SK-N-SH (cell line): ENCODE measurements at regions not wholly inside any gene's neighbourhood (a gene's known extent, or its start where the extent isn't known, plus 50 kb on each side); places are given as distances from the start of the nearest gene placed in this dataset.

Source experiments
- CTCF ChIA-PET: fragments of 300-600, 350-600 bp; formaldehyde crosslinking; extraction: SDS; loops from one replicate; lab custom pipeline; 2021; lab: Yijun Ruan, JAX
- POLR2A ChIA-PET: fragments of 350-600 bp; sonication (Branson Sonifier 250); formaldehyde crosslinking; extraction: SDS; loops from one replicate; lab custom pipeline; 2020; ENCODE audit warnings: antibody characterized with exemption, inconsistent platforms; lab: Yijun Ruan, JAX
- DNase-seq: peaks from one replicate; pipeline ENCODE4 v3.0.0; 2012
- H2AFZ ChIP-seq: fragments of 200-600 bp; sonication (generic); 2 replicates; pipeline ENCODE4 v1.8.1; 2016; ENCODE audit warnings: antibody characterized with exemption, mild to moderate bottlenecking, low read depth
- H3F3A ChIP-seq: fragments of 200-600 bp; sonication (generic); replicated peaks from 2 replicates; pipeline ENCODE3; 2016; ENCODE audit warnings: antibody characterized with exemption, mild to moderate bottlenecking; ENCODE audit not compliant: insufficient read depth
- H3K27ac ChIP-seq, 2 experiments: fragments of 200-500 bp in 1 of 2; fragments of 200-600 bp in 1 of 2; sonication (Bioruptor generic) in 1 of 2; sonication (generic), shearing (Covaris generic) in 1 of 2; 2 replicates each; pipeline versions ENCODE4 v1.5.1 to v1.6.1; 2014 to 2016; ENCODE audit warnings: low read depth in 2 of 2, inconsistent platforms in 1 of 2, low read length in 1 of 2, mild to moderate bottlenecking in 1 of 2, mixed read lengths in 1 of 2
- H3K27me3 ChIP-seq: fragments of 200-600 bp; sonication (generic), shearing (Covaris generic); 2 replicates; pipeline ENCODE4 v1.6.1; 2016; ENCODE audit warnings: mixed run types; ENCODE audit not compliant: insufficient read depth
- H3K36me3 ChIP-seq, 2 experiments: fragments of 200-500 bp in 1 of 2; fragments of 200-600 bp in 1 of 2; sonication (Bioruptor generic) in 1 of 2; sonication (generic) in 1 of 2; replicated peaks in 1 of 2; 2 replicates each; pipeline versions ENCODE3 to v1.5.1; 2014 to 2016; ENCODE audit warnings: low read length in 1 of 2, mild to moderate bottlenecking in 1 of 2; ENCODE audit not compliant: insufficient read depth in 2 of 2, control insufficient read depth in 1 of 2
- H3K4me1 ChIP-seq, 2 experiments: fragments of 200-500 bp in 1 of 2; fragments of 200-600 bp in 1 of 2; sonication (Bioruptor generic) in 1 of 2; sonication (generic), shearing (Covaris generic) in 1 of 2; 2 replicates each; pipeline versions ENCODE4 v1.5.1 to v1.6.1; 2014 to 2016; ENCODE audit warnings: low read depth in 1 of 2, low read length in 1 of 2, mixed run types in 1 of 2; ENCODE audit not compliant: insufficient read depth in 2 of 2, control insufficient read depth in 1 of 2
- H3K4me2 ChIP-seq: fragments of 200-600 bp; sonication (generic), shearing (Covaris generic); 2 replicates; pipeline ENCODE4 v1.6.1; 2017; ENCODE audit warnings: mixed run types
- H3K4me3 ChIP-seq, 2 experiments: fragments of 200-500 bp in 1 of 2; fragments of 200-600 bp in 1 of 2; sonication (Bioruptor generic) in 1 of 2; sonication (generic), shearing (Covaris generic) in 1 of 2; 2 replicates each; pipeline versions ENCODE4 v1.5.1 to v1.8.1; 2014 to 2016; ENCODE audit warnings: low read depth in 2 of 2, inconsistent platforms in 1 of 2, low read length in 1 of 2, mild to moderate bottlenecking in 1 of 2, mixed read lengths in 1 of 2, moderate library complexity in 1 of 2
- H3K79me2 ChIP-seq: fragments of 200-600 bp; sonication (generic); 2 replicates; pipeline ENCODE4 v1.8.1; 2017; ENCODE audit warnings: mild to moderate bottlenecking; ENCODE audit not compliant: insufficient read depth
- H3K9ac ChIP-seq: fragments of 200-600 bp; sonication (generic); 2 replicates; pipeline ENCODE4 v1.6.1; 2017; ENCODE audit warnings: mixed run types
- H3K9me2 ChIP-seq: fragments of 200-600 bp; sonication (generic); 2 replicates; pipeline ENCODE4 v1.6.1; 2017; ENCODE audit warnings: mixed run types
- H3K9me3 ChIP-seq: fragments of 200-600 bp; sonication (generic); 2 replicates; pipeline ENCODE4 v1.6.1; 2017; ENCODE audit warnings: mixed run types, mild to moderate bottlenecking, moderate library complexity
- H4K20me1 ChIP-seq: fragments of 200-600 bp; sonication (generic); 2 replicates; pipeline ENCODE4 v1.6.1; 2017; ENCODE audit warnings: mild to moderate bottlenecking, mixed run types; ENCODE audit not compliant: insufficient read depth
- CHD2 ChIP-seq: fragments of 150-350 bp; IDR thresholded peaks from 2 replicates; pipeline ENCODE4 v1.6.1; 2018; ENCODE audit warnings: low read length; ENCODE audit not compliant: partially characterized antibody
- CTCF ChIP-seq: fragments of 200-600 bp; sonication (generic); IDR thresholded peaks from 2 replicates; pipeline ENCODE4 v1.6.1; 2017; ENCODE audit warnings: antibody characterized with exemption, mild to moderate bottlenecking, moderate library complexity
- ELF1 ChIP-seq: IDR thresholded peaks from 2 replicates; pipeline ENCODE4 v1.4.0; 2012
- EP300 ChIP-seq, 2 experiments: IDR thresholded peaks; 2 replicates each; pipeline versions ENCODE4 v1.4.0 to v1.6.1; 2012; ENCODE audit warnings: borderline replicate concordance in 1 of 2, low read depth in 1 of 2, low read length in 1 of 2
- FOXJ3 ChIP-seq: sonication (generic); formaldehyde crosslinking; IDR thresholded peaks from 2 replicates; pipeline ENCODE4 v1.5.1; 2020; ENCODE audit warnings: mild to moderate bottlenecking, missing genetic modification reagents
- FOXM1 ChIP-seq: IDR thresholded peaks from 2 replicates; pipeline ENCODE4 v1.4.0; 2012; ENCODE audit warnings: low read depth, mild to moderate bottlenecking
- GATA2 ChIP-seq: sonication (generic); formaldehyde crosslinking; IDR thresholded peaks from 2 replicates; pipeline ENCODE4 v1.5.0; 2020; ENCODE audit warnings: mild to moderate bottlenecking, missing genetic modification reagents
- MAX ChIP-seq: IDR thresholded peaks from 2 replicates; pipeline ENCODE4 v1.4.0; 2012; ENCODE audit warnings: low read depth
- MXI1 ChIP-seq: IDR thresholded peaks from 2 replicates; pipeline ENCODE4 v1.6.1; 2012; ENCODE audit warnings: mild to moderate bottlenecking, low read depth, low read length, improper control_type of control experiment
- NFIC ChIP-seq: IDR thresholded peaks from 2 replicates; pipeline ENCODE4 v1.4.0; 2012; ENCODE audit warnings: borderline replicate concordance
- PBX3 ChIP-seq: IDR thresholded peaks from 2 replicates; pipeline ENCODE4; 2012
- POLR2AphosphoS5 ChIP-seq: IDR thresholded peaks from 2 replicates; pipeline ENCODE4 v1.6.1; 2012; ENCODE audit warnings: low read depth, low read length
- RAD21 ChIP-seq: IDR thresholded peaks from 2 replicates; pipeline ENCODE4 v1.6.1; 2012; ENCODE audit warnings: mild to moderate bottlenecking, low read length
- RCOR1 ChIP-seq: fragments of 150-350 bp; IDR thresholded peaks from 2 replicates; pipeline ENCODE4 v1.6.1; 2017; ENCODE audit warnings: antibody characterized with exemption, low read length
- SIN3A ChIP-seq: IDR thresholded peaks from 2 replicates; pipeline ENCODE4 v1.6.1; 2012; ENCODE audit warnings: low read depth, mild to moderate bottlenecking, low read length, moderate library complexity, borderline replicate concordance
- SMC3 ChIP-seq: IDR thresholded peaks from 2 replicates; pipeline ENCODE4 v1.6.1; 2012; ENCODE audit warnings: low read depth, low read length, improper control_type of control experiment
- TCF12 ChIP-seq: IDR thresholded peaks from 2 replicates; pipeline ENCODE4 v1.4.0; 2012
- TEAD4 ChIP-seq: IDR thresholded peaks from 2 replicates; pipeline ENCODE4 v1.4.0; 2012; ENCODE audit warnings: mild to moderate bottlenecking, borderline replicate concordance; ENCODE audit not compliant: insufficient read depth
- WGBS: methylation state at CpG from one replicate; pipeline ENCODE4 v1.1.6; 2017; ENCODE audit warnings: low lambda C conversion rate; 5-methylcytosine and 5-hydroxymethylcytosine counted together

GRCh38 chr3:29144807-29145206 lies 136.1 kb upstream of the RBMS3 start:
- Histone ChIP-seq H3K36me3 (no peaks in the 10 kb centered on the region), H3K4me3 (peak overlapping the region in 1 of 2 experiments; percentile 34; a peak in 1 of 4 replicates), H3K79me2 (no peaks in the 10 kb centered on the region), H3K4me2 (peak overlapping the region; percentile 53; the same call in 1 of the 2 replicates), H3K27me3 (no peaks in the 10 kb centered on the region), H3F3A (no peaks in the 10 kb centered on the region), H3K4me1 (peaks cover 23 to 25% of the 10 kb centered on the region in 2 experiments), H3K27ac (peak overlapping the region; percentile 14 to 98; a peak in 3 of 4 replicates)
- POLR2A ChIA-PET, result interaction anchor here (0.8 to 1.8 kb wide), 4 partner anchors 135 to 796 kb away, joined by 3 to 6 read pairs (median 4); partner anchors contain the start of genes AZI2, RBMS3 and ZCWPW2
- peak; percentile 55 for DNase-seq
- TF ChIP-seq EP300 (IDR thresholded peaks at IDR 0.05; ENCODE audit: borderline replicate concordance in 1 of 2, low read depth in 1 of 2, low read length in 1 of 2) (peak in 1 of 2 experiments; percentile 93; a peak in 3 of 4 replicates), CTCF (peak; percentile 58), PBX3 (peak; percentile 48), MAX (no peak), CHD2 (peak; percentile 62), FOXM1 (no peak), RAD21 (peak; percentile 94), TCF12 (peak; percentile 67), NFIC (peak; percentile 83), RCOR1 (peak; percentile 65; the same call in 1 of the 2 replicates), FOXJ3 (0 out of 2 replicates have a peak, but pooled peaks have one; percentile 16), TEAD4 (no peak), ELF1 (no peak), SIN3A (0 out of 2 replicates have a peak, but pooled peaks have one; percentile 28), POLR2AphosphoS5 (peak; percentile 30; the same call in 1 of the 2 replicates), MXI1 (peak; percentile 46; the same call in 1 of the 2 replicates), SMC3 (peak; percentile 75), GATA2 (CRISPR knock-in tag) (peak; percentile 54)
- TF ChIP-seq, all 33 proteins: peak for 14
- Histone ChIP-seq H3K9me2 (no peaks in the 10 kb centered on the region), H2AFZ (peak overlapping the region; percentile 68; the same call in 1 of the 2 replicates), H3K9ac (0 out of 2 replicates have a peak overlapping the region, but pooled peaks have one; percentile 22), H3K9me3 (no peaks in the 10 kb centered on the region), H4K20me1 (no peaks in the 10 kb centered on the region)
- 5% methylated on average over 4 of the region's 4 CpGs for WGBS
- CTCF ChIA-PET, result interaction anchor here (0.6 to 5.1 kb wide), 26 partner anchors 132 to 1607 kb away, joined by 3 to 35 read pairs (median 4); partner anchors contain the start of gene RBMS3
